ENCODE measurements at regions not wholly inside any gene's neighbourhood (a gene's known extent, or its start where the extent isn't known, plus 50 kb on each side); places are given as distances from the start of the nearest gene placed in this dataset.

DNA sequence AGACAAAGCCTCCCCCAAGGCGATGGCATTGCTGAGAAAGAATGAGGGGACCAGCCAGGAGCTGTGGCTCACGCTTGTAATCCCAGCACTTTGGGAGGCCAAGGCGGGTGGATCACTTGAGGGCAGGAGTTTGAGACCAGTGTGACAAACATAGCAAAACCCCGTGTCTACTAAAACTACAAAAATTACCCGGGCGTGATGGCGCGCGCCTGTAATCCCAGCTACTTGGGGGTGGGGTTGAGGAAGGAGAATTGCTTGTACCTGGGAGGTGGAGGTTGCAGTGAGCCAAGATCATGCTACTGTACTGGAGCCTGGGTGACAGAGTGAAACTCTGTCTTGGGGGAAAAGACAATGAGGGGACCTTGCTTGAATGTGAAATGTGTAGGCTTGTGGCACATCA is 402.4 kb upstream of the C2CD4B start:
- TF ChIP-seq, protein P1, sequence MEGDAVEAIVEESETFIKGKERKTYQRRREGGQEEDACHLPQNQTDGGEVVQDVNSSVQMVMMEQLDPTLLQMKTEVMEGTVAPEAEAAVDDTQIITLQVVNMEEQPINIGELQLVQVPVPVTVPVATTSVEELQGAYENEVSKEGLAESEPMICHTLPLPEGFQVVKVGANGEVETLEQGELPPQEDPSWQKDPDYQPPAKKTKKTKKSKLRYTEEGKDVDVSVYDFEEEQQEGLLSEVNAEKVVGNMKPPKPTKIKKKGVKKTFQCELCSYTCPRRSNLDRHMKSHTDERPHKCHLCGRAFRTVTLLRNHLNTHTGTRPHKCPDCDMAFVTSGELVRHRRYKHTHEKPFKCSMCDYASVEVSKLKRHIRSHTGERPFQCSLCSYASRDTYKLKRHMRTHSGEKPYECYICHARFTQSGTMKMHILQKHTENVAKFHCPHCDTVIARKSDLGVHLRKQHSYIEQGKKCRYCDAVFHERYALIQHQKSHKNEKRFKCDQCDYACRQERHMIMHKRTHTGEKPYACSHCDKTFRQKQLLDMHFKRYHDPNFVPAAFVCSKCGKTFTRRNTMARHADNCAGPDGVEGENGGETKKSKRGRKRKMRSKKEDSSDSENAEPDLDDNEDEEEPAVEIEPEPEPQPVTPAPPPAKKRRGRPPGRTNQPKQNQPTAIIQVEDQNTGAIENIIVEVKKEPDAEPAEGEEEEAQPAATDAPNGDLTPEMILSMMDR (optimal IDR thresholded peaks at IDR 0.05 in 1 of 3, IDR thresholded peaks at IDR 0.05 in 1 of 3, conservative IDR thresholded peaks at IDR 0.05 in 1 of 3; ENCODE audit: extremely low read depth in 1 of 3, insufficient read depth in 2 of 3, low read length in 3 of 3): no peak
- TF ChIP-seq EZH2 (IDR thresholded peaks at IDR 0.05; ENCODE audit: low read length): no peak

Data from keratinocyte (primary cell).